HG03025 (cell line): ENCODE measurements at regions not wholly inside any gene's neighbourhood (a gene's known extent, or its start where the extent isn't known, plus 50 kb on each side); places are given as distances from the start of the nearest gene placed in this dataset.

Experiments
- ATAC-seq: cut with Tn5 transposase; IDR thresholded peaks from one replicate; pipeline ENCODE4 v1.9.1; 2021; ENCODE audit warnings: mild to moderate bottlenecking, moderate library complexity; ENCODE audit not compliant: unreplicated experiment, low FRiP score

DNA sequence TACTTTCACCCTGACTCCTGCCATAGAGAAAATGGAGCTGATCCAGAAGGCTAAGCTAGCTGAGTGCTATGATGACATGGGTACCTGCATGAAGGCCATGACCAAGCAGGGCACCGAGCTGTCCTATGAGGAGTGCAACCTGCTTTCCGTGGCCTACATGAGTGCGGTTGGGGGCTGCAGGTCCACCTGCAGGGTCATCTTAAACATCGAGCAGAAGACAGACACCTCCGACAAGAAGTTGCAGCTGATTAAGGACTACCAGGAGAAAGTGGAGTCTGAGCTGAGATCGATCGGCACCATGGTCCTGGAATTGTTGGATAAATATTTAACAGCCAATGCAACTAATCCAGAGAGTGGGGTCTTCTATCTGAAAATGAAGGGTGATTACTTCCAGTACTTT, 438.0 kb downstream of the TMA16 start:
- no peak for ATAC-seq

- ATAC-seq: no peak
Observed at GRCh38 chr4:163939597-163939996, 445.1 kb downstream of the TMA16 start.

- ATAC-seq: no peak
Observed at GRCh38 chr4:163941221-163941905, 446.9 kb downstream of the TMA16 start.

DNA sequence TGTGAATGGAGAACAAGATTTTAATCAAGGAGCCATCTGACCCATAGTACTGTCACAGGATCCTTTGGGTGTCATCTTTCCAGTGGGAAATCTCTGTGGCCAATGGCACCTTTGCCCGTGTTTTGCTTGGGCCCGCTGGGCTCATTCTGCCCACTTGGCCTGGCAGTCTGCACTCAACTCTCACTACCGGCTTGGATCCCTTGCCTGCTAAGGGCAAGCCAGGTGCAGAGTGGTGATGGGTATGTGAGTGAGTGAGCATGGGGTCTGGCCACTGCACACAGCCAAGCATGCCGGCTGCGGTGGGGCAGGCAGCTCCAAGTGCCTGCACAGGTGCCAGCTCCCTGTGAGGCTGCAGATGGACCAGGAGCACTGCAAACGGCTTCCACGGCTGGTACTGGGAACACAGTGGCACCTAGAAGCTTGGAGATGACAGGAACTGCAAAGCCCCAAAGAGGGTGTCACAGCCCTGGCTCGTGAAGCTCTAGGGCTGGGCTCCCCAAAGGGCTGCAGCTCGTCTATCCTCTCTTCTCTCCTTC, 454.5 kb downstream of the TMA16 start:
- ATAC-seq: no peak

- ATAC-seq: no peak
Observed at GRCh38 chr4:163949976-163950601, 455.6 kb downstream of the TMA16 start.

DNA sequence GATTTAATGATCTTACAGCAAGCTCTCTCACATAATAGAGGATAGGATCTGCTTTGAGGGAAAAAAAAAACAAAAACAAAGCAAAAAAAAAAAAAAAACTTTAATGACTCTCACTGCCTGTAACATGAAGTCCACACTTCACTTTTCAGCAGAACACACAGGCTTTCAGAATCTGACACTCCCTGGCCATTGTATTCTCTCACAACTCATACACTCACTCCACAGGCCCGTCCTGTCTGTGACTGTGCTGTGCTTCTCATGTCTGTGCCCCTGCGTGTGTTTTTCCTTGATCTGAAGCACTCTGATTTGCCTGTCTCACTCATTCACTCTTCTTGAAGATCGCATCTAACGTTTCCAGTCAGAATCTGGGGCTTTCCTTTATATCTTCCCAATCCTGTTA, 460.8 kb downstream of the TMA16 start:
- no peak for ATAC-seq

- ATAC-seq: no peak
Observed at GRCh38 chr4:163958751-163959150, 464.3 kb downstream of the TMA16 start.

DNA sequence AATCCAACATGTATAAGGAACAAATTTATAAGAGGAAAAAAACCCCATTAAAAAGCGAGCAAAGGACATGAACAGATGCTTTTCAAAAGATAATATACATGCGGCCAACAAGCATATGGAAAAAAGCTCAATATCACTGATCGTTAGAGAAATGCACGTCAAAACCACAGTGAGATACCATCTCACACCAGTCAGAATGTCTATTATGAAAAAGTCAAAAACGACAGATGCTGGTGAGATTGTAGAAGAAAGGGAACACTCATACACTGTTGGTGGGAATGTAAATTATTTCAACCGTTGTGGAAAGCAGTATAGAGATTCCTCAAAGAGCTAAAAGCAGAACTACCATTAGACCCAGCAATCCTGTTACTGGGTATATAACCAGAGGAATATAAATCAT, 465.4 kb downstream of the TMA16 start:
- ATAC-seq: no peak

- no peak for ATAC-seq
Observed at GRCh38 chr4:163966612-163967011, 472.1 kb downstream of the TMA16 start.

- ATAC-seq: peak; percentile 58
Observed at GRCh38 chr4:163967263-163967662, 472.8 kb downstream of the TMA16 start.

DNA sequence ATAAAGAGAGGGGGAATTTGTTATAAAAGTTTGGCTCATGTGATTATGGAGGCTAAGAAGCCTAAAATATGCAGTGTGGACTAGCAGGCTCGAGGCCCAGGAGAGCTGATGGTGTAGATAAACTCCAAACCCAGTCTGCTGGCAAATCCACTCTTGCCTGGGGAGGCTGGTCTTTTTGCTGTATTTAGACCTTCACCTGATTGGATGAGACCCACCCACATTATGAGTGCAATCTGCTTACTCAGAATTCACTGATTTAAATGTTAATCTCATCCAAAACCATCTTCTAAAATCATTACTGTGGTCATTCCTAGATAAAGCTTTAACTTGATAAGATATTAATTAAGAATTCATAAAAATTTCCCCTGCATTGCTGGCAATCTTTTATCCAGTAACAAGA, 473.2 kb downstream of the TMA16 start:
- ATAC-seq: no peak

DNA sequence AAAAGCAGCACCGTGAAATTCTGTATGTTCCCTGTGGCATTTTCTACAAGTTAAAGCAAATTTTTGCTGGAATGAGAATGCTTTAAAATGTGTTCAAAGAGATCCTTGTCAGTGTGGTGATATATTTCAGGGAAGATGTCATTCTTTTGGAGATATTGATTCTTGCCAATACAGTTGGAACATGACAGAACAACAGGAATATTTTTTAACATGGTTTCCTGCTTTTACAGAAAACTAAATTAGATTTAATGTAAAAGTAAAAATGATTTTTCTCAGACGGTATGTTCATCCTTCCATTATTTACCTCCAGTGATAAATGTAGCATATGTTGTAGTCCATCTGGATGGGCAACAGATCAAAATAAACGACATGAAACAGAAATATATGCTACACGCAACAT, 474.8 kb downstream of the TMA16 start:
- ATAC-seq: no peak

DNA sequence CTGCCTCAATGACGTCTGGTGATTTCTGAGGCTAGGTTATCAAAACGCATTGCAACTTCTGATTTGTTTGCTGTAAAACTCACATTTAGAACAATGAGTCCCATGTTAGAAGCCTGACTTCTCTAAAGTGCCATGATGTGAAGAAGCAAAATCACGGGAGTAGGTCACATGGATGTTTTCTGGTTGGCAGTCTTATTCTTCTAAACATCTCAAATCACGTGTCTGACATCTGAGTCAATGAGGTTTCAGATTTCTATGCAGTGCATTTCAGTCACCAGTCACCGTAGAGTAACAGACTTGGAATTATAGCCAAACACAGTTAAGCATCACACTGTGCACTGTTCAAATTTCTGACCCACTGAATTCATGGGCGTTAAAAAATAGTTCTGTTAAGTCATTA, 482.1 kb downstream of the TMA16 start:
- ATAC-seq: no peak

- ATAC-seq: no peak
Observed at GRCh38 chr4:163988391-163988790, 493.9 kb downstream of the TMA16 start.

DNA sequence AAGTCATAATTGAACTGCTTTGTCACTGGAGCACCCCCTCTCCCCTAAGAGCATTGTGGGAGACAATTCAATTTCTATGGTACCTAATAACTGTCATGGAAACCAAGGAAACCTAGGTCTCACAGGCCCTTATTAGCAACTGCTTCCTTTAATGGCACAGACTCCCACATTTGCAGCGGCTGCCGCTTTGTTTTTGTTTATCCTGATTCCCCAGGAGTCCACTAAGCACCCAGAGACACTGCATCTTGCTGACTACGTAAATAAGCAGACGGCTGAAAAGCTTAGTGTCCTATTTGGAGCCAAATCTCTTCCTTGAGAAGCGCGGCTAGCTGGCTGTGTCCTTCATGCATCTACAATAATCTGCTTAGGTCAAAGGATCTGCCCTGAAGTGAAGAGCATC, 494.4 kb downstream of the TMA16 start:
- ATAC-seq: no peak

GRCh38 chr4:163991298-163991865, 496.9 kb downstream of the TMA16 start:
- no peak for ATAC-seq

GRCh38 chr4:164009435-164009834, 514.9 kb downstream of the TMA16 start:
- no peak for ATAC-seq

DNA sequence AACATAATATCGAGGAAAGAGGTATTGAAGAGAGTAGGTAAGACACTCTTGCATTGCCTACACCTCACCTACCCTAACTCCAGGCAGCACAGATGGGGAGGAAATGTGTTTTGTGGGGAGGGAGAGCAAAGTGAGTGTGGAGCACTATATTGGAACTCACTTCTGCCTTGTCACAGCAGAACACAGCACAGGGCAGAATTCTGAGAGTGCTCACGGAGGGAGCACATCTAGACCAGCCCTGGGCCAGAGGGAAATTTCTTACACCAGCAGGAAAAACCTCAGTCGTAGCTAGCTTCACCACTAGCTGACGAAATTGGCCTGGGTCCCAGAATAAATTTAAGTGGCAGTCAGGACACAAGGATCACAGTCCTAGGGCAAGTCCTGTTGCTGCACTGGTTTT, 517.3 kb downstream of the TMA16 start:
- ATAC-seq: no peak

DNA sequence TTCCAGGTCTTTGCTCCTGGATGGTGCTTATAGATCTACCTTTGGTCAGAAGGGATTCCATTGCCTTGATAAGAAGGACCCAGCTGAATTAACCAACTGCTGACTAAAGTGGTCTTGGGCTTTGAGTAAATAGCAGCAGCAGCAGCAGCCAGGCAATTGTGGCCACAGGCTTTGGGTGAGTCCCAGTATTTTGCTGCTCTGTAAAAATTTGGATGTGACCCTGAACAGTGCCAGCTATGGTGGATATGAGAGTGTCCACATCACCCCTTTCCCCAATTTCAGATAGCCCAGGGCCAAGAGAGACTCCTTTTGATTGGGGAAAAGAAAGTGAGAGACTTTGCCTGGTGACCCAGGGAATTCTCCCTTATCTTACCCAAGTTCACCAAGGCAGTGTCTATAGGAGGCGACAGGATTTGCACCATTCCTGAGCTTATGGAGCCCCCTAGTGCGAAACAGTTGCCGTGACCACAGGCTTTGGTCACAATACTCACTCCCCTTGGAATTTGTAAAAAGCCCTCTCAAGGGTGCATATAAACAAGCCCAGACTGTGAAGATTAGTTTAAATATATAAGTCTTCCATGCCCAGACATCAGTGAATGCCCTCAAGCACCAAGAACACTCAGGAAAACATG, 518.0 kb downstream of the TMA16 start:
- ATAC-seq: peak; percentile 59

- ATAC-seq: no peak
Observed at GRCh38 chr4:164021947-164022346, 527.5 kb downstream of the TMA16 start.

GRCh38 chr4:164023214-164023613, 528.7 kb downstream of the TMA16 start:
- no peak for ATAC-seq
